ENCODE measurements at regions not wholly inside any gene's neighbourhood (a gene's known extent, or its start where the extent isn't known, plus 50 kb on each side); places are given as distances from the start of the nearest gene placed in this dataset.
A peak's percentile ranks its signal among the peaks of the same experiment; 100 is the strongest.
"Not testable (repeated sequence)": the region's sequence is repeated elsewhere in the genome, so short reads cannot be mapped to it uniquely, and the experiment has no call there.

GRCh38 chr10:35824704-35825103 lies 182.6 kb upstream of the FZD8 start:
- no peak for TF ChIP-seq CTCF (conservative IDR thresholded peaks at IDR 0.05; ENCODE audit: low read depth, low read length)
- no peak for DNase-seq (ENCODE audit: low read depth)
- H3K4me3 ChIP-seq (ENCODE audit: low read depth, low read length): no peak overlapping the region

- peak; percentile 54 for TF ChIP-seq CTCF (conservative IDR thresholded peaks at IDR 0.05; ENCODE audit: low read depth, low read length)
- H3K4me3 ChIP-seq (ENCODE audit: low read depth, low read length): no peak overlapping the region
- peak; percentile 48 for DNase-seq (ENCODE audit: low read depth)
Measured at GRCh38 chr10:35822316-35822715, 180.2 kb upstream of the FZD8 start.

GRCh38 chr10:35821339-35821911 lies 179.3 kb upstream of the FZD8 start:
- no peak for DNase-seq (ENCODE audit: low read depth)

GRCh38 chr10:35819736-35820135 lies 177.6 kb upstream of the FZD8 start:
- no peak overlapping the region for H3K4me3 ChIP-seq (ENCODE audit: low read depth, low read length)
- no peak for TF ChIP-seq CTCF (conservative IDR thresholded peaks at IDR 0.05; ENCODE audit: low read depth, low read length)
- DNase-seq (ENCODE audit: low read depth): no peak

More at GRCh38 chr10:35821339-35821911, 179.3 kb upstream of the FZD8 start:
- TF ChIP-seq CTCF (conservative IDR thresholded peaks at IDR 0.05; ENCODE audit: low read depth, low read length): no peak
- H3K4me3 ChIP-seq (ENCODE audit: low read depth, low read length): no peak overlapping the region

- H3K4me3 ChIP-seq (ENCODE audit: low read depth, low read length): no peak overlapping the region
- no peak for DNase-seq (ENCODE audit: low read depth)
- TF ChIP-seq CTCF (conservative IDR thresholded peaks at IDR 0.05; ENCODE audit: low read depth, low read length): no peak
Measured at GRCh38 chr10:35819011-35819410, 176.9 kb upstream of the FZD8 start.

- not testable (repeated sequence) for H3K4me3 ChIP-seq (ENCODE audit: low read depth, low read length); DNase-seq (ENCODE audit: low read depth)
Measured at GRCh38 chr10:35817109-35817508, 175.0 kb upstream of the FZD8 start.

GRCh38 chr10:35813219-35813618 lies 171.1 kb upstream of the FZD8 start:
- no peak for TF ChIP-seq CTCF (conservative IDR thresholded peaks at IDR 0.05; ENCODE audit: low read depth, low read length)
- H3K4me3 ChIP-seq (ENCODE audit: low read depth, low read length): no peak overlapping the region
- no peak for DNase-seq (ENCODE audit: low read depth)
